H1 (cell line): ENCODE measurements at regions not wholly inside any gene's neighbourhood (a gene's known extent, or its start where the extent isn't known, plus 50 kb on each side); places are given as distances from the start of the nearest gene placed in this dataset.
A peak's percentile ranks its signal among the peaks of the same experiment; 100 is the strongest.

Experiments used
- CTCF ChIA-PET: fragments of 300-600 bp; sonication (Branson Sonifier 250); formaldehyde crosslinking; loops from one replicate; lab custom pipeline; 2021; ENCODE audit not compliant: partially characterized antibody; lab: Charles Lee
- POLR2A ChIA-PET: fragments of 300-600 bp; sonication (Branson Sonifier 250); formaldehyde crosslinking; loops from one replicate; lab custom pipeline; 2021; ENCODE audit warnings: inconsistent platforms; ENCODE audit not compliant: partially characterized antibody; lab: Charles Lee
- DNase-seq, 2 experiments: peaks; one replicate each; pipeline versions ENCODE4 v3.0.0 to v3.0.0-alpha.2; 2010 to 2022; ENCODE audit warnings: low spot score in 2 of 2, low read depth in 1 of 2, mixed read lengths in 1 of 2
- FAIRE-seq: peaks from 2 replicates; lab custom pipeline; 2011; peaks lifted over from hg19 to GRCh38; lab: Jason Lieb, UNC
- H2AFZ ChIP-seq: 2 replicates; pipeline ENCODE4 v1.8.1; 2012; ENCODE audit warnings: low read length, inconsistent platforms
- H2AK5ac ChIP-seq: 2 replicates; pipeline ENCODE4 v1.6.1; 2013; ENCODE audit warnings: low read depth, low read length
- H2BK120ac ChIP-seq: replicated peaks from 2 replicates; pipeline ENCODE3; 2013; ENCODE audit warnings: low read depth, low read length, inconsistent platforms
- H2BK12ac ChIP-seq: 2 replicates; pipeline ENCODE4 v1.6.1; 2013; ENCODE audit warnings: low read depth, low read length
- H2BK15ac ChIP-seq: 2 replicates; pipeline ENCODE4 v1.6.1; 2013; ENCODE audit warnings: low read length
- H2BK20ac ChIP-seq: 2 replicates; pipeline ENCODE4 v1.6.1; 2013; ENCODE audit warnings: low read length
- H2BK5ac ChIP-seq: 2 replicates; pipeline ENCODE4 v1.6.1; 2013; ENCODE audit warnings: low read depth, low read length
- H3K14ac ChIP-seq: 2 replicates; pipeline ENCODE4 v1.6.1; 2013; ENCODE audit warnings: inconsistent platforms; ENCODE audit not compliant: insufficient read length
- H3K18ac ChIP-seq: 2 replicates; pipeline ENCODE4 v1.6.1; 2013; ENCODE audit warnings: low read length; ENCODE audit errors: extremely low read depth
- H3K23ac ChIP-seq: 2 replicates; pipeline ENCODE4 v1.6.1; 2013; ENCODE audit warnings: inconsistent platforms; ENCODE audit not compliant: insufficient read length
- H3K23me2 ChIP-seq: 2 replicates; pipeline ENCODE4 v1.6.1; 2013; ENCODE audit warnings: low read depth, low read length
- H3K27ac ChIP-seq: 2 replicates; pipeline ENCODE4 v1.6.1; 2011; ENCODE audit warnings: low read depth, low read length, inconsistent platforms
- H3K27me3 ChIP-seq, 4 experiments: replicated peaks in 1 of 4; 1 replicate in 1 of 4; 2 replicates in 3 of 4; pipeline versions ENCODE4 v1.6.1 to v1.8.1; 2011 to 2013; ENCODE audit warnings: low read length in 3 of 4, mild to moderate bottlenecking in 3 of 4, inconsistent platforms in 2 of 4, mixed read lengths in 2 of 4, moderate library complexity in 1 of 4; ENCODE audit not compliant: control insufficient read depth in 3 of 4, insufficient read depth in 3 of 4; ENCODE audit errors: extremely low read depth in 1 of 4
- H3K36me3 ChIP-seq, 4 experiments: 2 replicates each; pipeline versions ENCODE4 v1.6.1 to v1.8.1; 2011 to 2013; ENCODE audit warnings: mild to moderate bottlenecking in 4 of 4, low read length in 3 of 4, moderate library complexity in 2 of 4, control low read depth in 1 of 4, inconsistent platforms in 1 of 4; ENCODE audit not compliant: insufficient read depth in 4 of 4, control insufficient read depth in 2 of 4
- H3K4ac ChIP-seq: replicated peaks from 2 replicates; pipeline ENCODE3; 2013; ENCODE audit warnings: low read length, low read depth, mixed read lengths, inconsistent platforms; ENCODE audit not compliant: insufficient read length
- H3K4me1 ChIP-seq, 4 experiments: replicated peaks in 1 of 4; 1 replicate in 1 of 4; 2 replicates in 3 of 4; pipeline versions ENCODE4 v1.6.1 to v1.8.1; 2011 to 2013; ENCODE audit warnings: low read length in 3 of 4, inconsistent platforms in 2 of 4, mixed read lengths in 1 of 4; ENCODE audit not compliant: insufficient read depth in 4 of 4, control insufficient read depth in 3 of 4
- H3K4me2 ChIP-seq, 2 experiments: 2 replicates each; pipeline versions ENCODE4 v1.6.1 to v1.8.1; 2011 to 2013; ENCODE audit warnings: low read depth in 2 of 2, low read length in 2 of 2, control low read depth in 1 of 2, inconsistent platforms in 1 of 2, mild to moderate bottlenecking in 1 of 2; ENCODE audit not compliant: insufficient read depth in 1 of 2
- H3K4me3 ChIP-seq, 4 experiments: fragments of 200-600, 300-600 bp in 1 of 4; sonication (generic), shearing (Covaris generic), sonication (Bioruptor Twin) in 1 of 4; 2 replicates each; pipeline versions ENCODE4 v1.5.1 to v1.8.1; 2011 to 2016; ENCODE audit warnings: low read length in 4 of 4, low read depth in 3 of 4, control low read depth in 2 of 4, inconsistent platforms in 2 of 4, mild to moderate bottlenecking in 2 of 4, mixed read lengths in 1 of 4, moderate library complexity in 1 of 4; ENCODE audit not compliant: insufficient read depth in 2 of 4; ENCODE audit errors: extremely low read depth in 1 of 4
- H3K56ac ChIP-seq: replicated peaks from 2 replicates; pipeline ENCODE3; 2013; ENCODE audit warnings: low read depth, mild to moderate bottlenecking, mixed read lengths, low read length, inconsistent platforms; ENCODE audit not compliant: insufficient read length
- H3K79me1 ChIP-seq: 2 replicates; pipeline ENCODE4 v1.6.1; 2013; ENCODE audit warnings: low read depth, low read length, control low read depth
- H3K79me2 ChIP-seq, 2 experiments: 2 replicates each; pipeline versions ENCODE4 v1.6.1 to v1.8.1; 2012 to 2013; ENCODE audit warnings: low read length in 2 of 2, mild to moderate bottlenecking in 2 of 2, inconsistent platforms in 1 of 2; ENCODE audit not compliant: insufficient read depth in 2 of 2, control insufficient read depth in 1 of 2
- H3K9ac ChIP-seq, 4 experiments: replicated peaks in 1 of 4; 1 replicate in 1 of 4; 2 replicates in 3 of 4; pipeline versions ENCODE4 v1.6.1 to v1.8.1; 2011 to 2013; ENCODE audit warnings: low read depth in 3 of 4, low read length in 3 of 4, control low read depth in 2 of 4, mild to moderate bottlenecking in 2 of 4, moderate library complexity in 2 of 4, inconsistent platforms in 1 of 4; ENCODE audit errors: extremely low read depth in 1 of 4
- H3K9me3 ChIP-seq, 2 experiments: 2 replicates each; pipeline versions ENCODE4 v1.6.1 to v1.8.1; 2012 to 2013; ENCODE audit warnings: mild to moderate bottlenecking in 2 of 2, moderate library complexity in 2 of 2, control low read depth in 1 of 2, inconsistent platforms in 1 of 2, low read depth in 1 of 2, low read length in 1 of 2, mixed read lengths in 1 of 2; ENCODE audit not compliant: insufficient read depth in 2 of 2
- H4K20me1 ChIP-seq, 2 experiments: replicated peaks in 1 of 2; 2 replicates each; pipeline versions ENCODE3 to v1.8.1; 2011 to 2013; ENCODE audit warnings: inconsistent platforms in 2 of 2, low read length in 2 of 2, mild to moderate bottlenecking in 1 of 2; ENCODE audit not compliant: insufficient read depth in 2 of 2, control insufficient read depth in 1 of 2
- H4K5ac ChIP-seq: 2 replicates; pipeline ENCODE4 v1.6.1; 2013; ENCODE audit warnings: low read length, low read depth, mixed read lengths, inconsistent platforms; ENCODE audit not compliant: insufficient read length
- H4K8ac ChIP-seq: 2 replicates; pipeline ENCODE4 v1.8.0; 2013; ENCODE audit warnings: mild to moderate bottlenecking, moderate library complexity, low read length, inconsistent platforms; ENCODE audit not compliant: insufficient read depth; ENCODE audit errors: extremely low read depth
- H4K91ac ChIP-seq: replicated peaks from 2 replicates; pipeline ENCODE3; 2013; ENCODE audit warnings: low read length, mixed read lengths, inconsistent platforms; ENCODE audit not compliant: insufficient read length
- BCL11A ChIP-seq, 2 experiments: IDR thresholded peaks; one replicate each; pipeline ENCODE4 v1.6.1; 2011; ENCODE audit warnings: low read depth in 2 of 2, low read length in 2 of 2, mild to moderate bottlenecking in 2 of 2
- CTBP2 ChIP-seq: IDR thresholded peaks from 2 replicates; pipeline ENCODE4 v1.7.0; 2011; ENCODE audit warnings: borderline replicate concordance, mild to moderate bottlenecking, moderate library complexity, mixed read lengths, low read length; ENCODE audit not compliant: insufficient read depth, insufficient read length
- EGR1 ChIP-seq: IDR thresholded peaks from 2 replicates; pipeline ENCODE4 v1.6.1; 2011; ENCODE audit warnings: low read depth, low read length, borderline replicate concordance
- KDM1A ChIP-seq: fragments of 200-600, 300-600 bp; sonication (generic); IDR thresholded peaks from 2 replicates; pipeline ENCODE4 v1.7.1; 2016; ENCODE audit warnings: mild to moderate bottlenecking, low read length, borderline replicate concordance
- KDM5A ChIP-seq: fragments of 200-600 bp; IDR thresholded peaks from 2 replicates; pipeline ENCODE4 v1.7.1; 2012; ENCODE audit warnings: mild to moderate bottlenecking, low read length, inconsistent platforms, mixed read lengths
- whole genome bisulfite sequencing, 2 experiments: shearing (Covaris generic) in 1 of 2; methylation state at CpG; one replicate each; pipeline versions ENCODE4 v1.1.6 to v1.1.7; 2013 to 2015; ENCODE audit warnings: low lambda C conversion rate in 2 of 2, mixed read lengths in 2 of 2, inconsistent platforms in 1 of 2, low coverage in 1 of 2, missing lambda C conversion rate in 1 of 2; ENCODE audit not compliant: insufficient replicate concordance in 2 of 2, insufficient coverage in 1 of 2, insufficient read length in 1 of 2; ENCODE audit errors: extremely low coverage in 1 of 2, missing lambda C conversion rate in 1 of 2; 5-methylcytosine and 5-hydroxymethylcytosine counted together
- TF ChIP-seq, protein P1 (sequence below): IDR thresholded peaks from 2 replicates; pipeline ENCODE4 v1.6.1; 2011; ENCODE audit warnings: low read length, improper control_type of control experiment
- TF ChIP-seq, protein P2 (sequence below), 3 experiments: IDR thresholded peaks; 1 replicate in 2 of 3; 2 replicates in 1 of 3; pipeline versions ENCODE4 v1.5.1 to v1.6.1; 2011; ENCODE audit warnings: low read length in 3 of 3, mild to moderate bottlenecking in 3 of 3, inconsistent platforms in 2 of 3, low read depth in 1 of 3, moderate library complexity in 1 of 3; ENCODE audit not compliant: insufficient read depth in 1 of 3; ENCODE audit errors: control extremely low read depth in 1 of 3

DNA sequence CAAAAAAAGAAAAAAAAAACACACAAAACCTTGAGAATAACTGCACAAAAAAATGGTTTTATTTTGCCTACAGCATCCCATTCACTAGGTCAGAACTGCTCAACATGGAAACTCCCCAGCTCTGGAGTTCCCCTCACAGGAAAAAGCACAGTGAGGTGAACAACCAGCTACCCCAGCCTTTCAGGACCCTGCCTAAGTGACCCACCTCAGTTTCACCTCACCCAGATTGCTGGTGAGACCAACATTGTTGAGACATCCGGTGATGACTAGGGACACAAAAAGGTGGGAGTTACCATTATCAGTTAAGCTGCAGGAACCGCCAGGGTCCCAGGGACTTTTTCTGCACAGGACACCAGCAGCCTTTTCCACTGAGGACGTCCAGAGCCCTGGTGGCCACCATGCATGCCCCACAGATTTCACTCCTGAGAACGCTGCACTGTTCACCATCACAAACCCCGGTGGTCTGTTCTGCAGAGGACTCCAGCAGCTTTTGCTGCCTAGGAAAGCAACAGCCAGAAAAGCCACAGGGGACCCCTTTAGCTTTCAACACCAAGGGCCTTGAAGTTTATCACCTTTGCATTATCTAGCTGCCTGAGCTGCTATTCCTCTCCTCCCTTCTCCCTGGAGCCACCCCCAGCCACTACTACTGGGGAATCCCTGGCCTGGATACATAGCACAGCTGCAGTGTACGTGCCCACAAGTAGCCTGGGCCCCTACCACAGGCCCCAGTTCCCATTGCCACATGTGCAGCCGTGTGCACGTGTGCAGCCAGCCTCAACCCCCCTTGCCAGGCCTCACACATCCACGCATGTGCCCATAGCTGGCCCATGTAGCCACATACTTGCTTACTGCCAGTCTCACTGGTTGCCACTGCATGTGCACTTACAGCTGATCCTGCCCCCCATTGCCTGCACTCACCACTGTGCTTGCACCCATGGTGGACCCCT lies 62.5 kb upstream of the FAR2 start:
- H2AFZ ChIP-seq: no peak overlapping the region
- no peak overlapping the region for H3K4me3 ChIP-seq
- no peaks in the 10 kb centered on the region for H3K27me3 ChIP-seq
- H3K9ac ChIP-seq: no peak overlapping the region
- POLR2A ChIA-PET: no interaction called here
- H3K4ac ChIP-seq: no peak overlapping the region
- no peak overlapping the region for H2BK12ac ChIP-seq
- 80% methylated on average over 9 of the region's 9 CpGs; no CpG with 5 or more reads in 1 of the 2 experiments for WGBS, 2 experiments
- H3K79me2 ChIP-seq: no peaks in the 10 kb centered on the region
- no peak overlapping the region for H2AK5ac ChIP-seq
- no peaks in the 10 kb centered on the region; a peak in 1 of 8 replicates for H3K36me3 ChIP-seq
- no peak overlapping the region for H2BK15ac ChIP-seq
- 0 out of 7 replicates have a peak, but pooled peaks cover 0 to 3% (median 0%) of the 10 kb centered on the region in 4 experiments for H3K4me1 ChIP-seq
- no peak overlapping the region for H4K5ac ChIP-seq
- H3K4me2 ChIP-seq: no peak overlapping the region
- H4K20me1 ChIP-seq: no peaks in the 10 kb centered on the region
- H3K27ac ChIP-seq: no peak overlapping the region
- H4K8ac ChIP-seq: 0 out of 2 replicates have a peak overlapping the region, but pooled peaks have one; percentile 2
- no peak overlapping the region for H2BK5ac ChIP-seq
- H2BK20ac ChIP-seq: no peak overlapping the region
- CTCF ChIA-PET: interaction anchor here (1.2 to 5.7 kb wide), 5 partner anchors 11 to 233 kb away, joined by 3 to 53 read pairs (median 12); no protein-coding TSS in a partner anchor
- H3K9me3 ChIP-seq: no peaks in the 10 kb centered on the region; a peak in 1 of 4 replicates
- DNase-seq: no peak
- H3K56ac ChIP-seq: no peak overlapping the region
- no peak for FAIRE-seq
- no peak overlapping the region for H3K23ac ChIP-seq
- H3K18ac ChIP-seq: no peak overlapping the region
- no peak overlapping the region for H3K14ac ChIP-seq
- H4K91ac ChIP-seq: peak overlapping the region; percentile 42
- no peaks in the 10 kb centered on the region for H3K79me1 ChIP-seq
- no peak overlapping the region for H2BK120ac ChIP-seq
- no peaks in the 10 kb centered on the region for H3K23me2 ChIP-seq
- TF ChIP-seq, protein P1, sequence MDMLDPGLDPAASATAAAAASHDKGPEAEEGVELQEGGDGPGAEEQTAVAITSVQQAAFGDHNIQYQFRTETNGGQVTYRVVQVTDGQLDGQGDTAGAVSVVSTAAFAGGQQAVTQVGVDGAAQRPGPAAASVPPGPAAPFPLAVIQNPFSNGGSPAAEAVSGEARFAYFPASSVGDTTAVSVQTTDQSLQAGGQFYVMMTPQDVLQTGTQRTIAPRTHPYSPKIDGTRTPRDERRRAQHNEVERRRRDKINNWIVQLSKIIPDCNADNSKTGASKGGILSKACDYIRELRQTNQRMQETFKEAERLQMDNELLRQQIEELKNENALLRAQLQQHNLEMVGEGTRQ: no peak
- TF ChIP-seq BCL11A (IDR thresholded peaks at IDR 0.05; ENCODE audit: low read depth in 2 of 2, low read length in 2 of 2) (no peak), CTBP2 (no peak), KDM1A (no peak), KDM5A (no peak), EGR1 (no peak)
- TF ChIP-seq, protein P2, sequence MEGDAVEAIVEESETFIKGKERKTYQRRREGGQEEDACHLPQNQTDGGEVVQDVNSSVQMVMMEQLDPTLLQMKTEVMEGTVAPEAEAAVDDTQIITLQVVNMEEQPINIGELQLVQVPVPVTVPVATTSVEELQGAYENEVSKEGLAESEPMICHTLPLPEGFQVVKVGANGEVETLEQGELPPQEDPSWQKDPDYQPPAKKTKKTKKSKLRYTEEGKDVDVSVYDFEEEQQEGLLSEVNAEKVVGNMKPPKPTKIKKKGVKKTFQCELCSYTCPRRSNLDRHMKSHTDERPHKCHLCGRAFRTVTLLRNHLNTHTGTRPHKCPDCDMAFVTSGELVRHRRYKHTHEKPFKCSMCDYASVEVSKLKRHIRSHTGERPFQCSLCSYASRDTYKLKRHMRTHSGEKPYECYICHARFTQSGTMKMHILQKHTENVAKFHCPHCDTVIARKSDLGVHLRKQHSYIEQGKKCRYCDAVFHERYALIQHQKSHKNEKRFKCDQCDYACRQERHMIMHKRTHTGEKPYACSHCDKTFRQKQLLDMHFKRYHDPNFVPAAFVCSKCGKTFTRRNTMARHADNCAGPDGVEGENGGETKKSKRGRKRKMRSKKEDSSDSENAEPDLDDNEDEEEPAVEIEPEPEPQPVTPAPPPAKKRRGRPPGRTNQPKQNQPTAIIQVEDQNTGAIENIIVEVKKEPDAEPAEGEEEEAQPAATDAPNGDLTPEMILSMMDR (IDR thresholded peaks at IDR 0.05; ENCODE audit: control extremely low read depth in 1 of 3, insufficient read depth in 1 of 3, low read depth in 1 of 3, low read length in 3 of 3): no peak
